ENCODE measurements at regions not wholly inside any gene's neighbourhood (a gene's known extent, or its start where the extent isn't known, plus 50 kb on each side); places are given as distances from the start of the nearest gene placed in this dataset.

GRCh38 chr14:81802341-81802740 lies 268.7 kb upstream of the SEL1L start:
- TF ChIP-seq CTCF (IDR thresholded peaks at IDR 0.05), result no peak
- TF ChIP-seq POLR2AphosphoS5 (IDR thresholded peaks at IDR 0.05), result no peak
- no peak for TF ChIP-seq POLR2A (IDR thresholded peaks at IDR 0.05)
- no peak for TF ChIP-seq EP300 (IDR thresholded peaks at IDR 0.05)

Measured in sigmoid colon (tissue), 4 donors.